B cell (primary cell): ENCODE measurements at regions not wholly inside any gene's neighbourhood (a gene's known extent, or its start where the extent isn't known, plus 50 kb on each side); places are given as distances from the start of the nearest gene placed in this dataset.

Experiments used
- EZH2 ChIP-seq: IDR thresholded peaks from 2 replicates; pipeline ENCODE4 v1.6.1; 2012; ENCODE audit warnings: borderline replicate concordance, low read depth, mild to moderate bottlenecking, moderate library complexity, low read length; ENCODE audit not compliant: insufficient read depth, poor library complexity, severe bottlenecking
- TF ChIP-seq, protein P1 (sequence below): fragments of 200-600 bp; IDR thresholded peaks from one replicate; pipeline ENCODE4 v1.8.0; 2022; ENCODE audit warnings: antibody characterized with exemption, mild to moderate bottlenecking

DNA sequence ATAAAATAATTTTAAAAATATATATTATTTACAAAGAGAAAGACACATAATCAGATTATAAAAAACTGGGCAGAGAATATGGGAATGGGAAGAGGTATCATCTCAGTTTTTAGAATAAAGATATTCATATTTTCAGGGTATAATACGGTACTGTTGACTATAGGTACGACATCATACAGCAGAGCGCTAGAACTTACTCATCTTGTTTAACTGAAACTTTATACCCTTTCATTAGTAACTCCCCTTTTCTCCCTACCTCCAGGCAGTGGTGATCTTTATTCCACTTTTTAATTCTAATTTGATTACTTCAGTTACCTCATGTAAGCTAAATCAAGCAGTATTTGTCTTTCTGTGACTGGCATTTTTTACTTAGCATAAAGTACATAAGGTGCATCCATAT lies 742.1 kb downstream of the MTRR start:
- TF ChIP-seq, protein P1, sequence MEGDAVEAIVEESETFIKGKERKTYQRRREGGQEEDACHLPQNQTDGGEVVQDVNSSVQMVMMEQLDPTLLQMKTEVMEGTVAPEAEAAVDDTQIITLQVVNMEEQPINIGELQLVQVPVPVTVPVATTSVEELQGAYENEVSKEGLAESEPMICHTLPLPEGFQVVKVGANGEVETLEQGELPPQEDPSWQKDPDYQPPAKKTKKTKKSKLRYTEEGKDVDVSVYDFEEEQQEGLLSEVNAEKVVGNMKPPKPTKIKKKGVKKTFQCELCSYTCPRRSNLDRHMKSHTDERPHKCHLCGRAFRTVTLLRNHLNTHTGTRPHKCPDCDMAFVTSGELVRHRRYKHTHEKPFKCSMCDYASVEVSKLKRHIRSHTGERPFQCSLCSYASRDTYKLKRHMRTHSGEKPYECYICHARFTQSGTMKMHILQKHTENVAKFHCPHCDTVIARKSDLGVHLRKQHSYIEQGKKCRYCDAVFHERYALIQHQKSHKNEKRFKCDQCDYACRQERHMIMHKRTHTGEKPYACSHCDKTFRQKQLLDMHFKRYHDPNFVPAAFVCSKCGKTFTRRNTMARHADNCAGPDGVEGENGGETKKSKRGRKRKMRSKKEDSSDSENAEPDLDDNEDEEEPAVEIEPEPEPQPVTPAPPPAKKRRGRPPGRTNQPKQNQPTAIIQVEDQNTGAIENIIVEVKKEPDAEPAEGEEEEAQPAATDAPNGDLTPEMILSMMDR, result no peak
- no peak for TF ChIP-seq EZH2
